EH (cell line): ENCODE measurements at regions not wholly inside any gene's neighbourhood (a gene's known extent, or its start where the extent isn't known, plus 50 kb on each side); places are given as distances from the start of the nearest gene placed in this dataset.

Source experiments
- DNase-seq: peaks from one replicate; pipeline ENCODE4 v3.0.0-alpha.2; 2015; ENCODE audit warnings: low read depth

- peak; percentile 54 for DNase-seq
Observed at GRCh38 chrX:10021461-10022272, 54.5 kb downstream of the CLDN34 start.

GRCh38 chrX:10022273-10022541 is 55.0 kb downstream of the CLDN34 start:
- DNase-seq = no peak

- DNase-seq = peak; percentile 75
Observed at GRCh38 chrX:10022580-10023245, 55.6 kb downstream of the CLDN34 start.

GRCh38 chrX:10023821-10024220 is 56.7 kb downstream of the CLDN34 start:
- no peak for DNase-seq

- DNase-seq = no peak
Observed at GRCh38 chrX:10025742-10026493, 58.8 kb downstream of the CLDN34 start.

GRCh38 chrX:10028283-10029104 is 61.3 kb downstream of the CLDN34 start:
- DNase-seq = no peak

GRCh38 chrX:10030570-10030969 is 63.4 kb downstream of the CLDN34 start:
- peak; percentile 48 for DNase-seq

GRCh38 chrX:10031746-10032145 is 64.6 kb downstream of the CLDN34 start:
- no peak for DNase-seq

- DNase-seq = no peak
Observed at GRCh38 chrX:10032147-10032546, 65.0 kb downstream of the CLDN34 start.

GRCh38 chrX:10033375-10034007 is 66.3 kb downstream of the CLDN34 start:
- peak; percentile 46 for DNase-seq

GRCh38 chrX:10034740-10035260 is 67.6 kb downstream of the CLDN34 start:
- no peak for DNase-seq

- DNase-seq = no peak
Observed at GRCh38 chrX:10038585-10038984, 71.4 kb downstream of the CLDN34 start.

- no peak for DNase-seq
Observed at GRCh38 chrX:10039821-10040793, 72.9 kb downstream of the CLDN34 start.

GRCh38 chrX:10040961-10041360 is 73.8 kb downstream of the CLDN34 start:
- DNase-seq = no peak

GRCh38 chrX:10041383-10041782 is 74.2 kb downstream of the CLDN34 start:
- DNase-seq = peak; percentile 59

GRCh38 chrX:10042055-10042454 is 74.9 kb downstream of the CLDN34 start:
- no peak for DNase-seq

- no peak for DNase-seq
Observed at GRCh38 chrX:10043386-10043785, 76.2 kb downstream of the CLDN34 start.

- no peak for DNase-seq
Observed at GRCh38 chrX:10044021-10044420, 76.9 kb downstream of the CLDN34 start.

GRCh38 chrX:10045327-10046000 is 78.3 kb downstream of the CLDN34 start:
- DNase-seq = no peak

GRCh38 chrX:10047133-10047532 is 80.0 kb downstream of the CLDN34 start:
- no peak for DNase-seq
